PFSK-1 (cell line): ENCODE measurements at regions not wholly inside any gene's neighbourhood (a gene's known extent, or its start where the extent isn't known, plus 50 kb on each side); places are given as distances from the start of the nearest gene placed in this dataset.

ENCODE experiments used
- FOXP2 ChIP-seq: optimal IDR thresholded peaks from 2 replicates; pipeline ENCODE3; 2011; ENCODE audit warnings: borderline replicate concordance, control low read depth, inconsistent platforms; ENCODE audit not compliant: insufficient read depth; ENCODE audit errors: extremely low read length, extremely low read depth
- POLR2AphosphoS5 ChIP-seq: IDR thresholded peaks from 2 replicates; pipeline ENCODE4 v1.6.1; 2012; ENCODE audit warnings: low read depth, mild to moderate bottlenecking, control low read depth, low read length, moderate library complexity
- SIN3A ChIP-seq: IDR thresholded peaks from 2 replicates; pipeline ENCODE4 v1.6.1; 2012; ENCODE audit warnings: mild to moderate bottlenecking, low read length, moderate library complexity, borderline replicate concordance; ENCODE audit not compliant: insufficient read depth
- TAF1 ChIP-seq: IDR thresholded peaks from 2 replicates; pipeline ENCODE4 v1.6.1; 2012; ENCODE audit warnings: low read length, control low read depth, borderline replicate concordance; ENCODE audit not compliant: insufficient read depth
- TF ChIP-seq, protein P1 (sequence below), 2 experiments: IDR thresholded peaks; 2 replicates each; pipeline versions ENCODE4 v1.6.1 to v1.8.0; 2011 to 2012; ENCODE audit warnings: low read depth in 2 of 2, low read length in 2 of 2, control low read depth in 1 of 2, inconsistent platforms in 1 of 2, mild to moderate bottlenecking in 1 of 2, moderate library complexity in 1 of 2; ENCODE audit not compliant: insufficient read depth in 1 of 2

DNA sequence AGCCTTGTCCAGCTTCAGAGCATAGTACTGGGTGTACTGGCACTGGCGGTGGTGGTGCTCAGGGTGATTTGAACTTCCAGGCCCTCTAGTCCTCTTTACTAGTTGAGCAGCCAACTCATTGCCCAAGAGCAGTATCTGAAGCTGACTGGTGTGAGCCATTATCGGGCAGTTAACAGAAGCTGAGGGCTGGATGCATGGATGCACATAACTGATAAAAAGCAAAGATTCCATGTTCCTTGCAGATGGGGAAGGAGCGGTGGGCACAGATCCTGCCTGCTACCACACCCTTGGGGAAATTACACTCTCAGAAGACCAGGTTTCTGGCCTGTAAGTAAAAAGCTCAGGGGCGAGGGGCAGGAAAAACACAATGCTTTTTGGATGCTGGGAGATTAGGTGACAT is 499.4 kb upstream of the ARGLU1 start:
- TF ChIP-seq POLR2AphosphoS5 (no peak), SIN3A (no peak), TAF1 (no peak), FOXP2 (no peak)
- TF ChIP-seq, protein P1, sequence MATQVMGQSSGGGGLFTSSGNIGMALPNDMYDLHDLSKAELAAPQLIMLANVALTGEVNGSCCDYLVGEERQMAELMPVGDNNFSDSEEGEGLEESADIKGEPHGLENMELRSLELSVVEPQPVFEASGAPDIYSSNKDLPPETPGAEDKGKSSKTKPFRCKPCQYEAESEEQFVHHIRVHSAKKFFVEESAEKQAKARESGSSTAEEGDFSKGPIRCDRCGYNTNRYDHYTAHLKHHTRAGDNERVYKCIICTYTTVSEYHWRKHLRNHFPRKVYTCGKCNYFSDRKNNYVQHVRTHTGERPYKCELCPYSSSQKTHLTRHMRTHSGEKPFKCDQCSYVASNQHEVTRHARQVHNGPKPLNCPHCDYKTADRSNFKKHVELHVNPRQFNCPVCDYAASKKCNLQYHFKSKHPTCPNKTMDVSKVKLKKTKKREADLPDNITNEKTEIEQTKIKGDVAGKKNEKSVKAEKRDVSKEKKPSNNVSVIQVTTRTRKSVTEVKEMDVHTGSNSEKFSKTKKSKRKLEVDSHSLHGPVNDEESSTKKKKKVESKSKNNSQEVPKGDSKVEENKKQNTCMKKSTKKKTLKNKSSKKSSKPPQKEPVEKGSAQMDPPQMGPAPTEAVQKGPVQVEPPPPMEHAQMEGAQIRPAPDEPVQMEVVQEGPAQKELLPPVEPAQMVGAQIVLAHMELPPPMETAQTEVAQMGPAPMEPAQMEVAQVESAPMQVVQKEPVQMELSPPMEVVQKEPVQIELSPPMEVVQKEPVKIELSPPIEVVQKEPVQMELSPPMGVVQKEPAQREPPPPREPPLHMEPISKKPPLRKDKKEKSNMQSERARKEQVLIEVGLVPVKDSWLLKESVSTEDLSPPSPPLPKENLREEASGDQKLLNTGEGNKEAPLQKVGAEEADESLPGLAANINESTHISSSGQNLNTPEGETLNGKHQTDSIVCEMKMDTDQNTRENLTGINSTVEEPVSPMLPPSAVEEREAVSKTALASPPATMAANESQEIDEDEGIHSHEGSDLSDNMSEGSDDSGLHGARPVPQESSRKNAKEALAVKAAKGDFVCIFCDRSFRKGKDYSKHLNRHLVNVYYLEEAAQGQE (IDR thresholded peaks at IDR 0.05; ENCODE audit: insufficient read depth in 1 of 2, low read depth in 2 of 2, low read length in 2 of 2) = no peak

DNA sequence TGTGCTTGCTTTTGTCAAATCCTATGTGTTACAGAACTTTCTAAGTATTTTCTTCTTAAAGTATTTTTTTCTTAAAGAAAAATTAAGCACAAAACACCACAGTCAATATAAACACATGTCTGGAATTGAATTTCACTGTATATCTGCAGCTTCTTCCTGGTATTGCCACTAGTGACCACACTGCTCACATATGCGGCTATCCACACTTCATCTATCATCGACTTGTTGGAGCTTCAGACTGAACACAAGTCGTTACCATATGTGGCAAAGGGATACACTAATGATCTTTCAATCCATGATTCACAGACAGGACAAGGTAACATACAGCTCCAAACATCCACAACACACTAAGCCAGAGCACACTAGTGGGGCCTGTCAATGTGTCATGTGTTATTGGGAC is 498.4 kb upstream of the ARGLU1 start:
- TF ChIP-seq TAF1 (no peak), SIN3A (no peak), POLR2AphosphoS5 (no peak), FOXP2 (no peak)
- TF ChIP-seq, protein P1 (IDR thresholded peaks at IDR 0.05; ENCODE audit: insufficient read depth in 1 of 2, low read depth in 2 of 2, low read length in 2 of 2) = no peak

DNA sequence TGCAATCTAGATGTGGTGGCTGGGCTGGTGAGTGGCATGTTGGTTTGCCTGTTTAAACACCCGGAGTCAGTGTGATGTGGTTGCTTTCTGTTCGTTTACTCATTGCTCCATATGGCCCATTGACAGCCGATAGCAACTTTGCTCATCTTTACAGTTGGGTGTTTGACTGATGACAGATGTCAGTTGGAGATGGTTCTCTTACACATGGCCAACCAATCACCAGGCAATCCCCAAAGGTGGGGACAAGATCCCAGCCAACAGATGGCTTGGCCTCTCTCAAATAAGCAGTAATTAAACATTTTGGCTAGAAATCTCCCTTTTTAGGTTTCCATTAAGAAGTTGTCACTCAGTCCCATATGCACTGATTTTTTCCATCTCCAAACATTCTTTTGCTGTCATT is 497.1 kb upstream of the ARGLU1 start:
- TF ChIP-seq SIN3A = no peak
- no peak for TF ChIP-seq POLR2AphosphoS5
- no peak for TF ChIP-seq FOXP2
- no peak for TF ChIP-seq TAF1
- TF ChIP-seq, protein P1 (IDR thresholded peaks at IDR 0.05; ENCODE audit: insufficient read depth in 1 of 2, low read depth in 2 of 2, low read length in 2 of 2) = no peak

DNA sequence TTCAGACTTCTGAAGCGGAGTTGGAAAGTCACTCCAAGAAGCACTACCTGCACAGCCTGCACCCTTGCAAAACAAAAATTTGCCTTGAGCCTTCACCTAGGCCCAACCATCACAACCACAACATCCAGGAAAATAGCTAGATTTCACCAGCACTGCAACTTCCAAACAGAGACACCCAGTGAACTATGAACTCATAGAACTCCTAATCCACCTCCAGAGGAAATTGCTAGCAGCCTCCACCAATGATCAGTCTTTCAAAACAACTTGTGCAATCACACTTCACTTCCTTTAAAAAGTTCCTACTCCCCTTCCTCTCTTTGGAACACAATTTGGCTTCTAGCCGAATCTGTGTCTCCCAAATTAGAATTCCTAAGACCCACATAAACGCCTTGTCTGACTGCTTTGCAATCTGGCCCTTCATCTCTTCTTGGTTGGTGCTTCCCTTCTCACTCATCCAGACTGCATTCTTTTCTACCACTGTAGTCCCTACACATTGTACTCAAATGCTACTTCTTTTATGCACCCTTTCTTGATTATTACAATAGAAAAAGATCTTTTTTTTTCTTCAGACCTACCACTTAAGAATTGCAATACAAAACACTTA is 489.2 kb upstream of the ARGLU1 start:
- TF ChIP-seq SIN3A (no peak), FOXP2 (no peak), POLR2AphosphoS5 (no peak)

DNA sequence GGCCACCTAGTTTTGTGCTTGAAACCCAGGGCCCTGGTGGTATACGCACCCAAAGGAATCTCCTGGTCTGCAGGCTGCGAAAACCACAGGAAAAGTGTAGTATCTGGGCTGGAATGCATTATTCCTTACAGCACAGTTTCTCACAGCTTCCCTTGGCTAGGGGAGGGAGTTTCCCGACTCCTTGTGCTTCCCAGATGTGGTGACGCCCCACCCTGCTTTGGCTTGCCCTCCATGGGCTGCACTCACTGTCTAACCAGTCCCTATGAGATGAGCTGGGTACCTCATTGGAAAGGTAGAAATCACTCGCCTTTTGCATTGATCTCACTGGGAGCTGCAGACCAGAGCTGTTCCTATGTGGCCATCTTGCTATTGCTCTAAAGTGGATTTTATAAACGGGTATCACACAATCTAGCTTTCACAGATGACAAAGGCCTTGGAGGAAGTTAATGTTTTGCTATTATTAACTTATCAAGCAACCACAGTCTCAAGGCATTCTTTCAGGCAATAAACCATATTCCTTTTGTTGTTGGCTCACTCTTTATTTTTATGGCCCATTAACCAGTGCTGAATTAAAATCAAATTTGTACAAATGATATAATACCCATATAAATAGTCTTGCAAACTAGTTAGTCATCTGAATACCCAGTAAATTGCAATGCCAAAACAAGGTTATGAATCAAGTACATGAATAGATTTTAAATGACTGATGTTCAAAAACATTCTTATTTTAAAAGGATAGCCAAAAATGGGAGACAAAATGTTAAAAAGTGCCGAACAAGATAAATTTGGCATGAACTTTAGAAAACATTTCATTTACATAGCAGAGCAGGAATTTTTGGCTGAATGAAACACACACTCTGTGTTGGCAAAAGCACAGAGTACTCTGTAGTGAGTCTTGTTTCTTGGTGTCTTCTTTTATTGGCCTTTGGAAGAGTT is 475.4 kb upstream of the ARGLU1 start:
- TF ChIP-seq TAF1 (no peak), SIN3A (no peak), FOXP2 (no peak)

DNA sequence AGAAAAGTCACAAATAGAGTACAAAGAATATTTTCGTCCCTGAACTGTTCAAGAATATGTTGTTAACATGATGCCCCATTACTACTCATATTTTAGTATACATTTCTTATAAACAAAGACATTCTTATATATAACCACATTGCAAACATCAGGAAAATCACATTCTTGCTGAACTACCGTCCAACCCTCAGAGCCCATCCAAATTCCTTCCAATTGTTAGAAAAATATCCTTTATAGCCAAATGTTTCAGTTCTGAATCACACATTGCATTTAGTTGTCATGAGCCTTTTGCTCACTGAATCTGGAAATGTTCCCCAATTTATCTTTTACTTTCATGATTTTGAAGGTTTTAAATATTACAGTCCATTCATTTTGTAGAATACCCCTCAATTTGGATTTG is 467.8 kb upstream of the ARGLU1 start:
- TF ChIP-seq TAF1 = no peak
- TF ChIP-seq, protein P1 (IDR thresholded peaks at IDR 0.05; ENCODE audit: insufficient read depth in 1 of 2, low read depth in 2 of 2, low read length in 2 of 2) = no peak
- TF ChIP-seq SIN3A = no peak
- no peak for TF ChIP-seq POLR2AphosphoS5
- TF ChIP-seq FOXP2 = no peak
